Body of pancreas (tissue), 4 donors: ENCODE measurements at regions not wholly inside any gene's neighbourhood (a gene's known extent, or its start where the extent isn't known, plus 50 kb on each side); places are given as distances from the start of the nearest gene placed in this dataset.

Source experiments
- CTCF ChIP-seq, 7 experiments: fragments of 450-650 bp in 4 of 7; fragments of 200-600 bp in 3 of 7; sonication (generic) in 3 of 7; IDR thresholded peaks; one replicate each; pipeline ENCODE4 v1.5.1; 2016 to 2019; ENCODE audit warnings: antibody characterized with exemption in 7 of 7
- POLR2A ChIP-seq, 3 donors: fragments of 450-650 bp; IDR thresholded peaks; one replicate each; pipeline ENCODE4 v1.6.1; 2016; ENCODE audit warnings: antibody characterized with exemption in 3 of 3, mild to moderate bottlenecking in 2 of 3

GRCh38 chr15:97870771-97871170, 89.7 kb upstream of the ARRDC4 start:
- TF ChIP-seq CTCF (IDR thresholded peaks at IDR 0.05) (no peak), POLR2A (IDR thresholded peaks at IDR 0.05) (no peak)
